ENCODE measurements at regions not wholly inside any gene's neighbourhood (a gene's known extent, or its start where the extent isn't known, plus 50 kb on each side); places are given as distances from the start of the nearest gene placed in this dataset.

DNA sequence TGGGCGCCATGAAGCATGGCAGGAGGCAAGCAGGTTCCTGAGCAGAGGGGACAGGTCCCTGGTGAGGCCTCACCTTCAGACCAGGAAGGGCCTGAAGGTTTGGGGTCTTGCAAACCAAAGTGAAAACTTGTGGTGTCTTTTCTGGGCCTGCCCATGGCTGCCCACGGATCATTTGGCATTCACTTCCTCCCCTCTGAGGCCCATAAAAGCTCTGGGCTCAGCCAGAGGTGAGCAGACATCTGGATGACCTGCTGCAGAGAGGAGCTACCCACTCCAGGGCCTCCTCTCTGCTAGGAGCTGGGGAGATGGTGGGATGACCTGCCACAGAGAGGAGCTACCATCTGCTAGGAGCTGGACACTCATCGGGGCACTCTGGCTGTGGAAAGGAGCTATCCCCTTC is 112.9 kb upstream of the TMEM18 start:
- no peak for TF ChIP-seq POLR2A (IDR thresholded peaks at IDR 0.05)
- TF ChIP-seq, protein P1, sequence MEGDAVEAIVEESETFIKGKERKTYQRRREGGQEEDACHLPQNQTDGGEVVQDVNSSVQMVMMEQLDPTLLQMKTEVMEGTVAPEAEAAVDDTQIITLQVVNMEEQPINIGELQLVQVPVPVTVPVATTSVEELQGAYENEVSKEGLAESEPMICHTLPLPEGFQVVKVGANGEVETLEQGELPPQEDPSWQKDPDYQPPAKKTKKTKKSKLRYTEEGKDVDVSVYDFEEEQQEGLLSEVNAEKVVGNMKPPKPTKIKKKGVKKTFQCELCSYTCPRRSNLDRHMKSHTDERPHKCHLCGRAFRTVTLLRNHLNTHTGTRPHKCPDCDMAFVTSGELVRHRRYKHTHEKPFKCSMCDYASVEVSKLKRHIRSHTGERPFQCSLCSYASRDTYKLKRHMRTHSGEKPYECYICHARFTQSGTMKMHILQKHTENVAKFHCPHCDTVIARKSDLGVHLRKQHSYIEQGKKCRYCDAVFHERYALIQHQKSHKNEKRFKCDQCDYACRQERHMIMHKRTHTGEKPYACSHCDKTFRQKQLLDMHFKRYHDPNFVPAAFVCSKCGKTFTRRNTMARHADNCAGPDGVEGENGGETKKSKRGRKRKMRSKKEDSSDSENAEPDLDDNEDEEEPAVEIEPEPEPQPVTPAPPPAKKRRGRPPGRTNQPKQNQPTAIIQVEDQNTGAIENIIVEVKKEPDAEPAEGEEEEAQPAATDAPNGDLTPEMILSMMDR (IDR thresholded peaks at IDR 0.05), result no peak
